Ishikawa (cell line): ENCODE measurements at regions not wholly inside any gene's neighbourhood (a gene's known extent, or its start where the extent isn't known, plus 50 kb on each side); places are given as distances from the start of the nearest gene placed in this dataset.

Experiments used
- CEBPB ChIP-seq: IDR thresholded peaks from 2 replicates; pipeline ENCODE4 v1.6.1; 2012
- CREB1 ChIP-seq: IDR thresholded peaks from 2 replicates; pipeline ENCODE4 v1.6.1; 2012; ENCODE audit warnings: low read depth
- RAD21 ChIP-seq: IDR thresholded peaks from 2 replicates; pipeline ENCODE4 v1.6.1; 2012; ENCODE audit warnings: low read depth
- TAF1 ChIP-seq: IDR thresholded peaks from 2 replicates; pipeline ENCODE4 v1.6.1; 2012; ENCODE audit warnings: low read depth, mild to moderate bottlenecking
- YY1 ChIP-seq: IDR thresholded peaks from 2 replicates; pipeline ENCODE4 v1.6.1; 2012; ENCODE audit warnings: low read depth
- ZBTB7A ChIP-seq: IDR thresholded peaks from 2 replicates; pipeline ENCODE4 v1.6.1; 2012; ENCODE audit warnings: low read depth
- TF ChIP-seq, protein P1 (sequence below): IDR thresholded peaks from 2 replicates; pipeline ENCODE4 v1.6.1; 2012; ENCODE audit warnings: low read depth, mild to moderate bottlenecking

DNA sequence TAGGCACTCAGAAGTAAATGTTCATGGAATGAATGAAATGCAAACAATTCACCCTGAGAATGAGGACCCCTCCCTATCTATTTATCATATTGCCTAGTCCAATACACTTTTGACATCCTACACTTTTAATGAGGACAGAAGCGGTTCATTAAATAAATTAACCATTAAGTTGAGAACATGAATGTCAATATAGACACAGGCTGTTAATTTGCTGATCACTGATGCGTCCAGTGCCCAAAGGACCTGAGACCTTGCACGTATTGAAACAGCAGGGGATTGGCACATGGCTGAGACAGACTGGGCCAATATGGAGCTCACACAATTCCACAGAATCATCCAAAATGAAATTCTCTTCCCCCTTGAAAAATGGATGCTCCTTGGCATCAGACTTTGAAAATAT is 430.0 kb downstream of the SLC4A3 start:
- TF ChIP-seq, protein P1, sequence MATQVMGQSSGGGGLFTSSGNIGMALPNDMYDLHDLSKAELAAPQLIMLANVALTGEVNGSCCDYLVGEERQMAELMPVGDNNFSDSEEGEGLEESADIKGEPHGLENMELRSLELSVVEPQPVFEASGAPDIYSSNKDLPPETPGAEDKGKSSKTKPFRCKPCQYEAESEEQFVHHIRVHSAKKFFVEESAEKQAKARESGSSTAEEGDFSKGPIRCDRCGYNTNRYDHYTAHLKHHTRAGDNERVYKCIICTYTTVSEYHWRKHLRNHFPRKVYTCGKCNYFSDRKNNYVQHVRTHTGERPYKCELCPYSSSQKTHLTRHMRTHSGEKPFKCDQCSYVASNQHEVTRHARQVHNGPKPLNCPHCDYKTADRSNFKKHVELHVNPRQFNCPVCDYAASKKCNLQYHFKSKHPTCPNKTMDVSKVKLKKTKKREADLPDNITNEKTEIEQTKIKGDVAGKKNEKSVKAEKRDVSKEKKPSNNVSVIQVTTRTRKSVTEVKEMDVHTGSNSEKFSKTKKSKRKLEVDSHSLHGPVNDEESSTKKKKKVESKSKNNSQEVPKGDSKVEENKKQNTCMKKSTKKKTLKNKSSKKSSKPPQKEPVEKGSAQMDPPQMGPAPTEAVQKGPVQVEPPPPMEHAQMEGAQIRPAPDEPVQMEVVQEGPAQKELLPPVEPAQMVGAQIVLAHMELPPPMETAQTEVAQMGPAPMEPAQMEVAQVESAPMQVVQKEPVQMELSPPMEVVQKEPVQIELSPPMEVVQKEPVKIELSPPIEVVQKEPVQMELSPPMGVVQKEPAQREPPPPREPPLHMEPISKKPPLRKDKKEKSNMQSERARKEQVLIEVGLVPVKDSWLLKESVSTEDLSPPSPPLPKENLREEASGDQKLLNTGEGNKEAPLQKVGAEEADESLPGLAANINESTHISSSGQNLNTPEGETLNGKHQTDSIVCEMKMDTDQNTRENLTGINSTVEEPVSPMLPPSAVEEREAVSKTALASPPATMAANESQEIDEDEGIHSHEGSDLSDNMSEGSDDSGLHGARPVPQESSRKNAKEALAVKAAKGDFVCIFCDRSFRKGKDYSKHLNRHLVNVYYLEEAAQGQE: no peak
- no peak for TF ChIP-seq CEBPB
- no peak for TF ChIP-seq ZBTB7A
- no peak for TF ChIP-seq RAD21
- no peak for TF ChIP-seq CREB1
- no peak for TF ChIP-seq TAF1
- TF ChIP-seq YY1: no peak
